HG03039 (cell line): ENCODE measurements at regions not wholly inside any gene's neighbourhood (a gene's known extent, or its start where the extent isn't known, plus 50 kb on each side); places are given as distances from the start of the nearest gene placed in this dataset.
A peak's percentile ranks its signal among the peaks of the same experiment; 100 is the strongest.

Source experiments
- ATAC-seq: cut with Tn5 transposase; IDR thresholded peaks from one replicate; pipeline ENCODE4 v1.9.1; 2021; ENCODE audit warnings: mild to moderate bottlenecking, moderate library complexity; ENCODE audit not compliant: unreplicated experiment

DNA sequence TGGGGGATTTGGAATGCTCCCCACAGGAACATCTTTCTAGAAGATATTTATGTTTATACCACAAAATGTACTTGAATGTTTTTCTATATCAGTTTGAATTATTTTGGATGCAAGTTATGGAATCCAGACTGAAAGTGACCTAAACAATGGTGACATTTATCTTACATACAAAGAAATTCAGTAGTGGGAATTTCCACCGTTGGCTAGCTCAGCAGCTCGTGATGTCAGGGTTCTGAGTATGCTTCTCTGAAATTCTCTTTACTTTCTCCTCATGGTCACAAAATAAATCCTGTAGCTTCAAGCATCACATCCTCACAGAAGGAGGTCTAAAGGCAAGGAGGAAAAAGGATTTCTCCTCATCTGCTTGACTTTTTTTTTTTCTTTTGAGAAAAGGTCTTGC lies 105.3 kb downstream of the AKAIN1 start:
- no peak for ATAC-seq

DNA sequence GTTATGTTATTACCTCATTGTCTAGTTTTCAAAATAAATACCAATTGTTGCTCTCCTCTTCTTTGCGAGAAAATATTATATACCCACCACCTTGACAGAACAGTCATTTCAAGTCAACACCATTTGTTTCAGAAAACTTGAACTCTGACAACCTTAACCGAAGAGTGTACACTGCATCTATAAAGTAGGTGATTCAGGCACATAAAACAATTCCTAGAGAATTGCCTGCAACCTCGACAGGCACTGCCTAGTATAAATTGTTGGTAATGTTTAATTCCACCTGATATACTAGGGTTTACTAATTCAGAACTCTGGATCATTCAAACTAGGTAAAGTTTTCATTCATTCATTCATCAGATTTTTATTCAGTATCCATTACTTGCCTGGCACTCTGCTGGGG lies 121.8 kb downstream of the AKAIN1 start:
- ATAC-seq = no peak

DNA sequence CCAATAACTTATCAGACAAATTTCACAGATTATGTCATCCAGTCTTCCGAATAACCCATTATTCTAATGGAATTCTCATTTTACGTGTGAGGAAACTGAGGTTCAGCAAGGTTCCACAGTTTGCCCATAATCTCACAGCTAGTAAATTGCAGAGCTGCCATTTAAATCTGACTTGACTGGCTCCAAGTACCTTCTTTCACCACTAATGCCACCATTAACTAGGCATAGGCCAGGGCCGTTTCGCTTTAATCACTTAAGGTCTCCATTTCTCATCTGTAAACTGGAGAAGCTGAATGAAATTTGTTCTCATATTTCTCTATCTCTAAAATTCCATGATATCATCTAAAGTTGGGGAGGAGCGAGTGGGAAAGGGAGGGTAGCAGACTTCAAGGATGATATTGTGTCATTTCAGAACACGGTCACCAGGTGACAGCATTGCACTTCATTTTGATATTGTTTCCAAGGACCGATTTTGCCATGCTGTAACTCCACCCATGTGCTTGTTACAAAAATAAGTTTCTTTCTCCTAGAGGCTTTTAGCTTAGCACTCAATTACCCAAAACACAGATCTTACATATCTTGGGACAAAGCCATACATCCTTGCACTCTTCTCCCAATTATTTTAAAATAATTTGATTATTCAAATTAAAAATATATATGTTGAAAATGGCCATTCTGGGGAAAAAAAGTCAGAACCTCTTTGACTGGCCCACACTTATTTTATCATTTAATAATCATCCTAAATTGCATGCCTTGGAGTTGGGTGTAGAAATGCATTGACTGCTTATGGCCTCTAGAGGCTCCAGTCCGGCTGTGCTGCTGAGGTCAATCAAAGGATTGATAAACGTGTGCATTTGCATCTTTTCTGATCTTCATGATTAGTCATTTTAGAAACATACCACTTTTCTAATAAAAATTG lies 123.8 kb downstream of the AKAIN1 start:
- peak; percentile 72 for ATAC-seq

DNA sequence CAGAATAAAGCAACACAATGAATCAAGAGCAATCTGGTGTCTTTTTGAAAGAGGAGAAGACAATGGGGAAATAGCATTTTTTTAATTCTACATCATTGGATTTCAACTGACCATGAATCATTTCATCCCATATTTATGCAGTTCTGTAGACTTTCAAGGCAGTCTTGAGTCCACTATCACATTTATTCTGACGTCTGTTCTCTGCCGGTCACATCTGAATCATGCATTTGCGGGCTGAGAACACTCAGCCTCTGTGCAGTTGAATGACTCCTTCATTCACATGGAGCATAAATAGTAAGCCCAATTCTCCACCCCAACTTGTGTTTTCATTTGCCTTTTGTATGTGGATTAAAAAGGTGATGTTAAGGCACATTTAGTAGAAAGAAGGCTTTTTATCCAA lies 128.2 kb downstream of the AKAIN1 start:
- ATAC-seq = no peak

DNA sequence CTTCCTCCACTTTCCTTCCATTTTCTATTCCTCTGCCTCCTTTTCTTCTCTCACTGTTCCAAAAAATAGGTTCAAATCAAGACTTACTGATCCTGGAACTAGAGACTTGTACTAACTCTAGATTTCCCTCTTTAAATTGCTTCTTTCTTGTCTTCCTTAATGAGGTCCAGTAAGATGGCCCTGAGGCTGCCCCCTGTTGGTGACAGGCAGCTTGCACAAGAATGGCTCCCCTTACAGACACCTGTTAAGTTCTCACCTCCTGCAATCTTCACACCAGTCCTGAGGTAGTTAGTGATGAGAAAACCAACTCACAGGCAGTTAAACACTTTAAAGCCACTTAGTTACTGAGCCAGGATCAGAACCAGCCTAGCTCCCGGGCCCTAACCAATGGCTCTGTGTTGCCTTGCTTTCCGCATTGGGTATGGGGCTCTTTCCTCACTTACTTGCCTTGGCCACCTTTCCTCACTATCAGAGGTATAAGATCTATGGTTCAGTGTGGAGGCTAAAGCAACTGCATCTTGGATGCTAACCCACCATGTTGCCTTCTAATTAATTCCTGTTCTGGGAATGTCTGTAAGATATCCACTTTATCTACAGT lies 130.6 kb downstream of the AKAIN1 start:
- ATAC-seq = no peak

DNA sequence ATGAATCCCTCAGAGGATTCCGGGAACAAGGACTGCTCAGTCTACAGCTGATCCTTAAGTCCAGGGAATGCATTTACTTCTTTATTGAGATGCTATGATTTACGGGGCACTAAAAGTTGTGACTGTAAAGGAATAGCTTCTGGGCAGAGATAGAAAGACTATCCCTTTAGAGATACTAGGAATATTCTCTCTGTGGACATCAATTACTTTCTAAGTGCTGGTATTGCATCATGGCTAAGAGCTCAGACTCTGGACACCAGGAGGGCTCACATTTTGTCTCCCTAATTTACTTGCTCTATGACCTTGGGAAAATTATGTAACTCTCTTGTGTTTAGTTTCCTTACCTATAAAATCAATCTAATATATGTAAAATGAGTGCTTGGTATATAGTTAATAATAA lies 131.4 kb downstream of the AKAIN1 start:
- ATAC-seq = no peak

DNA sequence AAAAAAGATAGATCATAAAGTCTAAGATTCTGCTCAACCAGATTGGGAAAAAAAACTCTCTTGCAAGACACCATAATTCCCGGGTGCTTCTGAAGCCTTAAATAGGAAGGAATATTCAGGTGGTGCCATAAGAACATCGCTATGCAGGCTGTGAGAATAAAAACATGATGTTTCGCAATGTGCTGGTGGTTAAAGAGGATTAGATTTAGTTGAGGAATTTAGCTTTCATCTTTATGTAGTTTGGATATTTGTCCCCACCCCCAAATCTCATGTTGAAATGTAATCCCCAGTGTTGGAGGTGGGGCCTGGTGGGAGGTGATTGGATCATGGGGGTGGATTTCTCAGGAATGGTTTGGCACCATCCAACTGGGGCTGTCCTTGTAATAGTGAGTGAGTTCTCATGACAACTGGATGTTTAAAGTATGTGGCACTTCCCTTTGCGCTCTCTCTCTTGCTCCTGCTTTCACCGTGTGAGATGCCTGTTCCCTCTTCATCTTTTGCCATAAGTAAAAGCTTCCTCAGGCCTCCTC lies 132.2 kb downstream of the AKAIN1 start:
- ATAC-seq = no peak

DNA sequence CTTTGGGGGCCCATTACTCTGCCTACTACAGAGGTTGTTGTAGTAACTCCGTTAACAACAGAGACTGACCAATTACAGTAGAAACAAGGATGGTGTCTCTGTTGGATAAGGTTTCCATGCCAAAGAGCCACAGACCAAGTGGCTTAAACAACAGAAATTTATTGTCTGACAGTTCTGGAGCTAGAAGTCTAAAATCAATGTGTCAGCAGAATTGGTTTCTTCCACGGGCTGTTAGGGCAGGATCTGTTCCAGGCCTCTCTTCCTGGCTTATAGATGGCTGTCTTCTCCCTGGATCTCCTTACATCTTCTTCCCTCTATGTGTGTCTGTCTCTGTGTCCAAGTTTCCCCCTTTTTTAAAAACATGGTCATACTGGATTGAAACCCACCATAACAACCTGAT lies 135.3 kb downstream of the AKAIN1 start:
- no peak for ATAC-seq

DNA sequence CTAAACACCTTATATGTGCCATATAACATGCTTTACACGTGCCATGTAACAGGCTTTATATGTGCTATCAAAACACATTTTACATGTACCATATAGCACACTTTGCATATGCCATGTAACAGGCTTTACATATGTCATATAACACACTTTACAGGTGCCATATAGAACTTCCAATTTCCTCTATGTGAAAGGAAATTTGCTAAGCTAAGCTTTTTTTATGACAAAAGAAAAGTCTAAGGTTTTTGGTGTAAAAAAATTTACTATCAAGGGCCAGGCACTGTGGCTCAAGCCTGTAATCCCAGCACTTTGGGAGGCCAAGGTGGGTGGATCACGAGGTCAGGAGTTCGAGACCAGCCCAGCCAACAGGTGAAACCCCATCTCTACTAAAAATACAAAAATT lies 136.5 kb downstream of the AKAIN1 start:
- ATAC-seq = no peak

DNA sequence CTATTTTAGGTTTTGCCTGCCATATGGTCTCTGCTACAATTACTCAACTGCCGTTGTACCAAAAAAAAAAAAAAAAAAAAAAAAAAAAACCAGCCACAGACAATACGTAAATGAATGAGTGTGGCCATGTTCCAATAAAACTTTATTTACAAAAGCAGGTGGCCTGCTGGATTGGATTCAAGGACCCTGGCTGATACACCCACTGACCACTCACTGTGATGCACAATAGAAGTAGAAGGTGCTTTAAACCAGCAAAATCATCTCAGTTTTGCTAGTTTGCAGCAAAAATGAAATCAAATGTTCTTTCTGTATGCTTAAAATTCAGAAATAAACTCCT lies 137.4 kb downstream of the AKAIN1 start:
- no peak for ATAC-seq

DNA sequence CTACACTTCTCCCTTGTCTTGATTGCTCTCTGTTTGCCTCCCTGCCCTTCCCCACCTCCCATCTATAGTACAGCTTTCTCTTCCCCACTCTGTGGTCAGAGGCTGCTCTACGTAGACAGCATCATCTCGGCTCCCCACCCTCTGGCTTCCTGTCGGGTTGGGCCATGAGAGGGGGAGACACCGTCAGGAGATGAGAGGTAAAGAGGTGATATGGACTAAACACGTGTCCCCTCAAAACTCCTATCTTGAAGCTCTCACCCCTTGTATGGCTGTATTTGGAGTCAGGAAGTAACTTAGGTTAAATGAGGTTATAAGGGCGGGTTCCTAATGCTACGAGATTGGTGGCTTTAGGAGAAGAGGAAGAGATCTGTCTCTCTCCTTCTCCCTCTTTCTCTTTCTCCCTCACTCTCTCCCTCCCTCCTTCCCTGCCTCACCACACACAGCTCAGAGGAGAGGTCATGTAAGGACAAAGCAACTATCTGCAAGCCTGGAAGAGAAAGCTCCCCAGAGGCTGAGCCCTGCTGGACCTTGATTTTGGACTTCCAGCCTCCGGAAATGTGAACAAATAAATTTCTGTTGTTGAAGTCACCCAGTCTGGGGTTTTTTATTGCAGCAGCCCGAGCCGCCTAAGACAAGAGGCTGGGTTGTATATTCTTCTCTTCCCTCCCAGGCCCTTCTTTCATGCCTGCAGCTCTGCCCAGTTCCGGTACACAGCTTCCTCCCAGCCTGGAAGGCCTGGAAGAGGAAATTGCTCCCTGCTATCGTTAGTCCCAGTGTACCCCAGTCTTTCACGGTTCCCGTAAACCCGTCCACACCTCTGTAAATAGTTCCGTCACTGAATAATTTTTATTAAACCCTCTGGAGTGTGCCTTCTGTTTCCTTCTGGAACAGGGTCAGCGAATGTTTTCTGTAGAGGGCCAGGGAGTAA lies 138.0 kb downstream of the AKAIN1 start:
- ATAC-seq = no peak

DNA sequence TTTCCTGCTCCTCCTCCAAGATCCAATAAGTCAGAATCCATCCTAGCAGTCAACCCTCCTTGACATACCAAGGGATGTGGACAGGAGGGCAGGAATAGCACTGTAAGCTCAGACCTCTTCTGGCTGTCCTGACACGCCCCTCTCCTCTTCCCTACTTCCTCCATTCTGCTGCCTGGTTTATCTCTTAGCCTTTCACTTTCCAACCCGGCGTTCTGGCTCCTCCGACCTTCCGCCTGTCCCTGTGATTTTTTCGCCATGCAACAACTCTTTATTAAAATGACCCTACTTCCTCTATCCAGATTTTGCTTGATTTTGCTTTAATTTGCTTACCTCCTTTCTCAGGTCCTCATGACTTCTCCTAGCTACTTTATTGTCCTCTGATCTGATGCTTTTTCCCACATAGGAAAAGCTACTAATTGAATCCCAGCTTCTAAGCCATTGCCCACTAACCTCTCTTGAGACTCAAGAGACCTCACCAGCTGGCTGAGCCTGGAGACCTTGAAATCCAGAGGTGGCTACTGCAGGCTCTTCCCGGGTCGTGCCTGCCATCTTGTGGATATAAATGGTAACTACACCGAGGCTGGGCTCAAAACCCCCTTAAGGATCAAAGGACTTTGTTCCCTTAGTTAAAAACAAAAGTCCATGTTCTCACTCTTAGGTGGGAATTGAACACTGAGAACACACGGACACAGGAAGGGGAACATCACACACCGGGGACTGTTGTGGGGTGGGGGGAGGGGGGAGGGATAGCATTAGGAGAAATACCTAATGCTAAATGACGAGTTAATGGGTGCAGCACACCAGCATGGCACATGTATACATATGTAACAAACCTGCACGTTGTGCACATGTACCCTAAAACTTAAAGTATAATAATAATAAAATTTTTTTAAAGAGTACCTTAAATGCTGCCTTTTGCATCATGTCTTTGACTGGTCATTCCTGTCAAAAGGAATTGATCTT lies 139.4 kb downstream of the AKAIN1 start:
- no peak for ATAC-seq

DNA sequence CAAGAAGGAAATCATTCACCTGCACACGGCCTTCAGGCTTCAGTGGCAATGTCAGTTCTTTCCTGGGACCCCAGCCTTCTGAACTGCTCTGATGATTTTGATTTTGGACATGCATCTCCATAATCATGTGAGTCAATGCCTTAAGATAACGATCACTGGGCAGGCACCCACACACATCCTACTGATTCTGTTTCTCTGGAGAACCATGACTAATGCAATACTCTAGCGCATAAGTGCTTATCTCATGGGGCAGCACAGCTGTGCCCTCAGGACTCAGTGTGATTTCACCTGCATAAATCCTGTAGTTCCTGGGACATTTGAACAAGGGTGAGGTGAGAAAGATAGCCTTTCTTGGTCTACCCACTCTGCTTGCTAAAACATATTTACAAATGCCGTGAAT lies 144.6 kb downstream of the AKAIN1 start:
- ATAC-seq = no peak

DNA sequence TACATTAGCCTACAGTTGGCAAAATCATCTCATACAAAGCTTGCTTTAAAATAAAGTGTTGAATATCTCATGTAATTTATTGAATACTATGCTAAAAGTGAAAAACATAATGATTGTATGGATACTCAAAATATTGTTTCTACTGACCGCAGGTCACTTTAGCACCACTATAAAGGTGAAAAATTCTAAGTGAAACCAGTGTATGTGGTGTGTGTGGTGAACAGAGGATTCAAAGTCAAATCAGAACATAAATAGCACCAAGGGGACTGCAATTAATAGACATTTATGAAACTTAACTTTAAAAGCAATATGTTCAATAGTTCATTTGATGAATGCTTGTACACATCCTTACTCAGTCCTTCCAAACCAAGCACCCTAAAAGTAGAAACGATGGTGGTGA lies 145.8 kb downstream of the AKAIN1 start:
- ATAC-seq = no peak

DNA sequence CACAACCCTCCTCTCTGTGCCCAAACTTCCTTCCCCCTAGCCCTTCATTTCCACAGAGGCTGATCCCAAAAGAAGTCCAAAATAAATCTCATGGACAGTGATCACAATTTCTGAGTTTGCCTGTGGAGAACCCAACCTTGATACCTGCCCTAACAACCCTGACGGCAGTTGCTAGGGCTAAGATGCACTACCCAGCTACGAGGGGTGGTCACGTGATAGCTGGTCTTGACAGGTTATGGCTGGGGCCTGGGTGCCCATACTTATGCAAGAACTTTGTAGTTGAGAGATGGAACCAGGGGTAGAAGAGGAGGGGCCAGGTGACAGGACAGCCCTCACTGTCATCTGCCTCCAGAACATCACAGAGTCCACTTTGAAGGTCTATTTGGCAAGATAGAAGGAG lies 147.9 kb downstream of the AKAIN1 start:
- no peak for ATAC-seq

DNA sequence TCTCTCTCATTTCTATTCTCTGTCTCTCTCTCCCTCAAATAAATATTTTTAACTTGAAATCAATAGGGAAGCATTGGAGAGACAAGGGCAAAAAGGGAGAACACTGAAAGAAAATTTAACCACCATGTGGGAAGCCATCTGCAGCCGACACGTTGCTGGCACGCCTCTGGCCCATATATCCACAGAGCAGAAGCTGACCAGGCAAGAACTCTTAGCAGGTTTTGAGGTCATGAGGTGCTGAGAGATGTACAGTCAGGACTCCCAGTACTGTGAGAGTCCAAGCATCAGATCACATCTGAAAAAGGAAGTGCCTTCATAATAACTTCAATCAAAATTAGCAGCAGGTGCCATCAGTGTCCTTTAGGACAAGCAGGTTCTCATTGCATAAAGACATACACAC lies 156.6 kb downstream of the AKAIN1 start:
- no peak for ATAC-seq

DNA sequence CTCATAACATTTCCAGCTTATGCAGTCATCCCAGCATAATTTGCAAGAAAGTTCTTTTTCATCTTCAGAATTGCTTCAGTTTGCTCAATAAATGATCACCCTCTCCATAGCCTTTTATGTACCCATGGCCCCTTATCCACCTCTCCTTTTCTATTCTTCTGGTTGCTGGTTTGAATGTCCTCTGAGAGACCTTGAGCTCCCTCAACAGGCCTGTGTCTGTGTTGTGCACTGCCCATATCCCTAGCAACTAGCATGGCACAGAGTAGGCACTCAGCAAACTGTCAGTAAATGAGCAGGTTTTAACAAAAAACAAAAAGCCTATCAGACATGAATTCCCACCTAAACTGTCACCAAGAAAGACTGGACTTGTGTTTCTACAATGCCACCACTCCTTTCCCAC lies 160.5 kb downstream of the AKAIN1 start:
- no peak for ATAC-seq

DNA sequence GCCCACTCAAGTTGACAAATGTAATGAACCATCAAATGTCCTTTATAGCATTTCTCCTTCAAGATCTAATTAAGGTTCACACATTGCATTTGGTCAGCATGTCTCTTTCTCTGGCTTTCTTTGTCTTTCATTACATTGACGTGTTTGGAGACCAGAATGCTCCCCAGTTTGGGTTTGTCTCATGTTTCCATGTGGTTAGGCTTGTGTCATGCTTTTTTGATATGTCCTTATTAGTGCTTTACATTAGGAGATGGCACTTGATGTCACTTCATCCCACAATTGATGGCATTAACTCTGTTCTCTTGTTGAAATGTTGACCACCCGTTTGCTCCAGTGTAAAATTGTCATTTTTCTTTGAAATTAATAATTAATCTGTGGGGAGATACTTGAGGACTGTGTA lies 165.8 kb downstream of the AKAIN1 start:
- no peak for ATAC-seq

DNA sequence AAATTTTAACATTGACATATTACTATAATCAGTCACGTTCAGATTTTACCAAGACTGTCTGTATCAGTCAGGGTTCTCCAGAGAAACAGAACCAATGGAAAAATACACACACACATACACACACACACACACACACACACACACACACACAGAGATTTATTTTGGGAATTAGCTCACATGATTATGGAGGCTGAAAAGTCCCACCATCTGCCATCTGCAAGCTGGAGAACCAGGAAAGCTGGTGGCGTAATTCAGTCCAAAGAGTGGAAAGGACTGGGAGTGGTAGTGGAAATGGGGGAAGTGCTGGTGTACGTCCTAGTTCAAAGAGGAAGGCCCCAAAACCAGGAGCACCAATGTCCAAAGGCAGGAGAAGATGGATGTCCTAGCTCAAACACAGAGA lies 166.4 kb downstream of the AKAIN1 start:
- ATAC-seq = no peak

DNA sequence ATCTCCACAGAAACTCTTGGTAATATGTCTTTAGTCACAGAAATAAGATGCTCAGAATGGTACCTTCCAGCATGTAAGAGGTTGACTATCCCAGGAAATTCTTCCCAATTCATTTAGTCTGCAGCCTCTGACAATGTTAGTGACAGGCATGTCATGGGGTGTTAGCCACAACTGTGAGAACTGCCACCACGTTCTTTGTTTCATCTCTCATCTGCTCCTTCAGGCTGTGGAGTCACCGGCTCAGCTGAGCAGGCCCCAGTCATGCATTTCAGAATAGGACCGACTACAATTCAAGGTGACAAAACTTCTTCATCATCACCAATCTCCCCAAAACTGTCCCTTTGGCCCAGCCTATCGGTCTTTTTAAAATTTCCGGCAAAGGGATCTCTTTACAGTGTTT lies 167.5 kb downstream of the AKAIN1 start:
- ATAC-seq = no peak
